Pancreas (tissue), 10 donors: ENCODE measurements at regions not wholly inside any gene's neighbourhood (a gene's known extent, or its start where the extent isn't known, plus 50 kb on each side); places are given as distances from the start of the nearest gene placed in this dataset.
"Not testable (repeated sequence)": the region's sequence is repeated elsewhere in the genome, so short reads cannot be mapped to it uniquely, and the experiment has no call there.

Source experiments
- ATAC-seq, 4 donors: fragments of 200-7000 bp; cut with Tn5 transposase; one replicate each; pipeline versions ENCODE4 v1.8.0 to v1.9.1; 2020; ENCODE audit warnings: mild to moderate bottlenecking in 4 of 4, moderate library complexity in 4 of 4
- DNase-seq, 6 donors: peaks; one replicate each; pipeline ENCODE4 v3.0.0-alpha.2; 2020
- FAIRE-seq: peaks from 2 replicates; lab custom pipeline; 2012; peaks lifted over from hg19 to GRCh38; lab: Jason Lieb, UNC
- H3K27ac ChIP-seq, 4 donors: fragments of 200-600 bp; sonication (generic); 1 replicate in 3 of 4; 2 replicates in 1 of 4; pipeline versions ENCODE4 v1.5.0 to v1.8.0; 2020
- H3K27me3 ChIP-seq, 4 donors: fragments of 200-600 bp; one replicate each; pipeline ENCODE4 v1.8.0; 2021
- H3K36me3 ChIP-seq, 3 donors: fragments of 200-600 bp; sonication (generic) in 1 of 3; one replicate each; pipeline versions ENCODE4 v1.5.0 to v1.8.0; 2020 to 2021
- H3K4me1 ChIP-seq, 3 donors: fragments of 200-600 bp; one replicate each; pipeline ENCODE4 v1.8.0; 2021
- H3K4me3 ChIP-seq, 4 donors: fragments of 200-600 bp; sonication (generic) in 2 of 4; one replicate each; pipeline versions ENCODE4 v1.5.0 to v1.8.0; 2020 to 2021
- H3K9me3 ChIP-seq, 4 donors: fragments of 200-600 bp; one replicate each; pipeline ENCODE4 v1.8.0; 2021
- CTCF ChIP-seq, 4 donors: fragments of 200-600 bp; sonication (generic) in 3 of 4; IDR thresholded peaks; one replicate each; pipeline versions ENCODE4 v1.5.0 to v1.8.0; 2021; ENCODE audit warnings: antibody characterized with exemption in 4 of 4
- WGBS, 2 donors: extraction: QIAGEN DNeasy Blood & Tissue Kit; methylation state at CpG; one replicate each; pipeline ENCODE4 v1.1.7; 2013; 5-methylcytosine and 5-hydroxymethylcytosine counted together
- intact Hi-C, 3 donors: fragments of 100-400 bp; cut with DNase I; formaldehyde crosslinking; loops; one replicate each; pipeline versions ENCODE4 v1.11.1 to v1.14.2; 2022
- donor health status: healthy with polysubstance abuse.
- donor health status: DM: no; HTN: no; CAD: no; lungs with moderate emphysema.
- donor health status: DM: no; HTN: no; CAD: no.
- donor health status: control.
- donor health status: control.
- donor health status: Bipolar disorder and iron deficiency.
- donor health status: DM: yes; HTN: yes; CAD: no.
- donor health status: DM: no; HTN: no; CAD: no.
- donor health status: DM: no; HTN: no; CAD: no.
- donor health status: DM: yes; HTN: yes; CAD: no.

GRCh38 chr16:35602116-35602515 is 2142.7 kb downstream of the TP53TG3F start:
- no peak for FAIRE-seq
- intact Hi-C loops: no loop called here

GRCh38 chr16:35603371-35603770 is 2144.0 kb downstream of the TP53TG3F start:
- DNase-seq, H3K4me1 ChIP-seq, ATAC-seq, H3K27ac ChIP-seq, H3K27me3 ChIP-seq, H3K4me3 ChIP-seq, intact Hi-C loops, FAIRE-seq, H3K36me3 ChIP-seq, H3K9me3 ChIP-seq: not testable (repeated sequence)
- 63 to 68% methylated on average over 5 of the region's 5 CpGs for WGBS, 2 donors

More at GRCh38 chr16:35602116-35602515, 2142.7 kb downstream of the TP53TG3F start:
- no peaks in the 10 kb centered on the region for H3K4me1 ChIP-seq
- ATAC-seq (no peak), DNase-seq (no peak)
- H3K36me3 ChIP-seq: no peaks in the 10 kb centered on the region
- H3K9me3 ChIP-seq: no peaks in the 10 kb centered on the region
- no peak overlapping the region for H3K4me3 ChIP-seq
- H3K27me3 ChIP-seq: no peaks in the 10 kb centered on the region
- H3K27ac ChIP-seq: no peak overlapping the region
- TF ChIP-seq CTCF (IDR thresholded peaks at IDR 0.05): no peak

- Histone ChIP-seq H3K27ac (no peak overlapping the region), H3K4me1 (no peaks in the 10 kb centered on the region), H3K27me3 (no peaks in the 10 kb centered on the region), H3K4me3 (no peak overlapping the region), H3K9me3 (no peaks in the 10 kb centered on the region), H3K36me3 (no peaks in the 10 kb centered on the region)
- FAIRE-seq (no peak), DNase-seq (no peak), ATAC-seq (no peak)
- 43 to 49% methylated on average over 1 of the region's 1 CpG for WGBS, 2 donors
- TF ChIP-seq CTCF (IDR thresholded peaks at IDR 0.05): no peak
- intact Hi-C loops: no loop called here
Observed at GRCh38 chr16:35605921-35606320, 2146.5 kb downstream of the TP53TG3F start.

- H3K9me3 ChIP-seq, intact Hi-C loops, H3K4me1 ChIP-seq, DNase-seq, FAIRE-seq, H3K27ac ChIP-seq, H3K36me3 ChIP-seq, H3K27me3 ChIP-seq, ATAC-seq, H3K4me3 ChIP-seq: not testable (repeated sequence)
- WGBS, 2 donors: 24 to 35% methylated on average over 2 of the region's 2 CpGs
Observed at GRCh38 chr16:35614883-35615282, 2155.5 kb downstream of the TP53TG3F start.

GRCh38 chr16:35619176-35619575 is 2159.8 kb downstream of the TP53TG3F start:
- H3K36me3 ChIP-seq, ATAC-seq, H3K27ac ChIP-seq, FAIRE-seq, intact Hi-C loops, H3K9me3 ChIP-seq, H3K4me1 ChIP-seq, DNase-seq, H3K4me3 ChIP-seq, H3K27me3 ChIP-seq: not testable (repeated sequence)

- Histone ChIP-seq H3K27me3 (no peaks in the 10 kb centered on the region), H3K4me3 (no peak overlapping the region), H3K4me1 (no peaks in the 10 kb centered on the region), H3K9me3 (no peaks in the 10 kb centered on the region), H3K27ac (no peak overlapping the region), H3K36me3 (no peaks in the 10 kb centered on the region)
- ATAC-seq: no peak
- TF ChIP-seq CTCF (IDR thresholded peaks at IDR 0.05): no peak
- intact Hi-C loops: no loop called here
- WGBS, 2 donors: 30 to 48% methylated on average over 1 of the region's 1 CpG
- no peak for DNase-seq
- FAIRE-seq: no peak
Observed at GRCh38 chr16:35626041-35626440, 2166.6 kb downstream of the TP53TG3F start.

GRCh38 chr16:35628976-35629375 is 2169.6 kb downstream of the TP53TG3F start:
- no peak for TF ChIP-seq CTCF (IDR thresholded peaks at IDR 0.05)
- ATAC-seq (no peak), FAIRE-seq (no peak), DNase-seq (no peak)
- Histone ChIP-seq H3K4me1 (no peaks in the 10 kb centered on the region), H3K4me3 (no peak overlapping the region), H3K27me3 (no peaks in the 10 kb centered on the region), H3K36me3 (no peaks in the 10 kb centered on the region), H3K27ac (no peak overlapping the region), H3K9me3 (no peaks in the 10 kb centered on the region)
- 47 to 50% methylated on average over 3 of the region's 3 CpGs for WGBS, 2 donors
- intact Hi-C loops: no loop called here
